HCT116 (cell line): ENCODE measurements at regions not wholly inside any gene's neighbourhood (a gene's known extent, or its start where the extent isn't known, plus 50 kb on each side); places are given as distances from the start of the nearest gene placed in this dataset.

Experiments used
- ATAC-seq: fragments of 200-7000 bp; cut with Tn5 transposase; 2 replicates; pipeline ENCODE4 v1.9.1; 2020; ENCODE audit warnings: mild to moderate bottlenecking, moderate library complexity
- BruUV-seq: library from RNA; stranded (reverse); fragments of 400-500 nt; replicated peaks from 2 replicates; lab custom pipeline; 2021; lab: Mats Ljungman, UMichigan
- CTCF ChIA-PET: fragments of 300-600 bp; sonication (Branson Sonifier 250); formaldehyde crosslinking; loops from one replicate; lab custom pipeline; 2021; ENCODE audit warnings: antibody characterized with exemption; lab: Charles Lee
- POLR2A ChIA-PET: fragments of 300-600, 350-600 bp; sonication (Branson Sonifier 250); formaldehyde crosslinking; loops from one replicate; lab custom pipeline; 2021; ENCODE audit warnings: antibody characterized with exemption; lab: Charles Lee
- RAD21 ChIA-PET, 2 experiments: fragments of 300-600 bp; sonication (Branson Sonifier 250); formaldehyde crosslinking; loops; one replicate each; lab custom pipeline; 2023; ENCODE audit warnings: low total read pairs in 2 of 2; ENCODE audit not compliant: uncharacterized antibody in 2 of 2, unreplicated experiment in 2 of 2, low non-redundant PET in 1 of 2; lab: Charles Lee
- DNase-seq: peaks from one replicate; pipeline ENCODE4 v3.0.0-alpha.2; 2010; ENCODE audit warnings: low read depth, low spot score
- H2AFZ ChIP-seq: fragments of 200-600 bp; shearing (Covaris generic), sonication (generic); 2 replicates; pipeline ENCODE4 v1.6.1; 2017; ENCODE audit warnings: low read depth, mixed run types, mixed read lengths, antibody characterized with exemption, low read length; ENCODE audit not compliant: poor library complexity, severe bottlenecking
- H3K27ac ChIP-seq: 2 replicates; pipeline ENCODE4 v1.5.1; 2012; ENCODE audit warnings: low read depth, low read length
- H3K27me3 ChIP-seq: fragments of 200-600 bp; sonication (generic); 2 replicates; pipeline ENCODE4 v1.6.1; 2016; ENCODE audit warnings: mixed run types, low read length, mixed read lengths; ENCODE audit not compliant: insufficient read depth
- H3K36me3 ChIP-seq, 2 experiments: fragments of 200-500 bp in 1 of 2; fragments of 200-600 bp in 1 of 2; sonication (Bioruptor generic) in 1 of 2; sonication (generic) in 1 of 2; 2 replicates each; pipeline versions ENCODE4 v1.5.1 to v1.6.1; 2014 to 2016; ENCODE audit warnings: low read length in 2 of 2, inconsistent platforms in 1 of 2, mixed read lengths in 1 of 2, mixed run types in 1 of 2; ENCODE audit not compliant: insufficient read depth in 2 of 2, control insufficient read depth in 1 of 2
- H3K4me1 ChIP-seq, 2 experiments: fragments of 200-600 bp in 1 of 2; sonication (generic) in 1 of 2; 2 replicates each; pipeline versions ENCODE4 v1.5.1 to v1.6.1; 2012 to 2017; ENCODE audit warnings: low read length in 2 of 2, inconsistent platforms in 1 of 2, mild to moderate bottlenecking in 1 of 2, mixed read lengths in 1 of 2, mixed run types in 1 of 2, moderate library complexity in 1 of 2; ENCODE audit not compliant: insufficient read depth in 2 of 2, control insufficient read depth in 1 of 2
- H3K4me2 ChIP-seq: fragments of 200-600 bp; sonication (generic); 2 replicates; pipeline ENCODE4 v1.6.1; 2017; ENCODE audit warnings: mixed run types, low read length, mixed read lengths
- H3K4me3 ChIP-seq, 2 experiments: fragments of 200-600 bp in 1 of 2; sonication (generic) in 1 of 2; replicated peaks in 1 of 2; 2 replicates each; pipeline ENCODE4 v1.5.1; 2011 to 2016; ENCODE audit warnings: low read length in 2 of 2, control low read depth in 1 of 2, low read depth in 1 of 2, mild to moderate bottlenecking in 1 of 2, mixed read lengths in 1 of 2, mixed run types in 1 of 2
- H3K79me2 ChIP-seq: fragments of 200-600 bp; sonication (generic); 2 replicates; pipeline ENCODE4 v1.6.1; 2017; ENCODE audit warnings: mild to moderate bottlenecking, mixed run types, low read length, moderate library complexity, mixed read lengths; ENCODE audit not compliant: insufficient read depth
- H3K9ac ChIP-seq: fragments of 200-600 bp; sonication (generic); 2 replicates; pipeline ENCODE4 v1.6.1; 2016; ENCODE audit warnings: low read length, mixed read lengths
- H3K9me2 ChIP-seq: fragments of 200-600 bp; sonication (generic), shearing (Covaris generic); 2 replicates; pipeline ENCODE4 v1.6.1; 2017; ENCODE audit warnings: mixed run types, mild to moderate bottlenecking, moderate library complexity; ENCODE audit not compliant: insufficient read depth
- H3K9me3 ChIP-seq, 2 experiments: fragments of 200-500 bp in 1 of 2; fragments of 200-600 bp in 1 of 2; sonication (Bioruptor generic) in 1 of 2; sonication (generic) in 1 of 2; 2 replicates each; pipeline ENCODE4 v1.6.1; 2014 to 2017; ENCODE audit warnings: low read length in 2 of 2, mixed read lengths in 2 of 2, inconsistent platforms in 1 of 2, low read depth in 1 of 2, mild to moderate bottlenecking in 1 of 2, mixed run types in 1 of 2, moderate library complexity in 1 of 2; ENCODE audit not compliant: control insufficient read depth in 1 of 2, insufficient read depth in 1 of 2
- H4K20me1 ChIP-seq: fragments of 200-600 bp; sonication (generic), shearing (Covaris generic); 2 replicates; pipeline ENCODE4 v1.6.1; 2017; ENCODE audit warnings: mixed run types, mild to moderate bottlenecking, moderate library complexity; ENCODE audit not compliant: insufficient read depth
- ATF3 ChIP-seq: IDR thresholded peaks from 2 replicates; pipeline ENCODE4 v1.6.1; 2012
- CBX3 ChIP-seq: IDR thresholded peaks from 2 replicates; pipeline ENCODE4 v1.6.1; 2012; ENCODE audit warnings: low read depth
- CEBPB ChIP-seq: IDR thresholded peaks from 2 replicates; pipeline ENCODE4 v1.6.1; 2012; ENCODE audit warnings: low read depth
- EGR1 ChIP-seq: IDR thresholded peaks from 2 replicates; pipeline ENCODE4 v1.6.1; 2012; ENCODE audit warnings: low read depth
- ELF1 ChIP-seq: IDR thresholded peaks from 2 replicates; pipeline ENCODE4 v1.6.1; 2012; ENCODE audit warnings: low read depth, borderline replicate concordance
- EZH2phosphoT487 ChIP-seq: fragments of 200-600 bp; IDR thresholded peaks from 2 replicates; pipeline ENCODE4 v1.6.1; 2018; ENCODE audit warnings: antibody characterized with exemption, borderline replicate concordance
- JUND ChIP-seq: IDR thresholded peaks from 2 replicates; pipeline ENCODE4 v1.6.1; 2012
- MAX ChIP-seq: IDR thresholded peaks from 2 replicates; pipeline ENCODE4 v1.6.1; 2012
- RAD21 ChIP-seq: IDR thresholded peaks from 2 replicates; pipeline ENCODE4 v1.6.1; 2012; ENCODE audit warnings: low read depth, mild to moderate bottlenecking
- REST ChIP-seq: IDR thresholded peaks from 2 replicates; pipeline ENCODE4 v1.6.1; 2012; ENCODE audit warnings: low read depth
- SP1 ChIP-seq: IDR thresholded peaks from 2 replicates; pipeline ENCODE4 v1.6.1; 2012; ENCODE audit warnings: low read depth
- ZBTB33 ChIP-seq: IDR thresholded peaks from 2 replicates; pipeline ENCODE4 v1.6.1; 2011; ENCODE audit warnings: mild to moderate bottlenecking, low read length, moderate library complexity; ENCODE audit not compliant: insufficient replicate concordance; ENCODE audit errors: extremely low read depth
- ZNF274 ChIP-seq: fragments of 200-500 bp; sonication (Bioruptor generic); IDR thresholded peaks from 2 replicates; pipeline ENCODE4 v1.6.1; 2014; ENCODE audit warnings: mild to moderate bottlenecking, low read depth, low read length, inconsistent platforms
- intact Hi-C: fragments of 100-400 bp; cut with micrococcal nuclease; formaldehyde crosslinking; loops from 2 replicates; pipeline ENCODE4 v1.10.0; 2022

GRCh38 chr7:155377071-155377837, 79.6 kb downstream of the INSIG1 start (continued):
- TF ChIP-seq ATF3: no peak
- TF ChIP-seq SP1: no peak
- no peak for TF ChIP-seq CBX3
- no peak for TF ChIP-seq JUND
- no peak for TF ChIP-seq REST
- TF ChIP-seq EGR1: no peak
- TF ChIP-seq MAX: no peak

GRCh38 chr7:155377838-155378579, 79.9 kb upstream of the EN2 start:
- no peaks in the 10 kb centered on the region for H3K9me2 ChIP-seq
- BruUV-seq: no TSS peak
- H3K27ac ChIP-seq: no peak overlapping the region
- no peak overlapping the region for H3K4me3 ChIP-seq
- H3K9me3 ChIP-seq: no peaks in the 10 kb centered on the region
- no peaks in the 10 kb centered on the region for H3K79me2 ChIP-seq
- no peak overlapping the region for H3K9ac ChIP-seq
- POLR2A ChIA-PET: no interaction called here
- no peak for DNase-seq
- CTCF ChIA-PET: interaction anchor here (0.8 kb wide), 1 partner anchor 8 kb away, joined by 3 read pairs; no protein-coding TSS in a partner anchor
- no peak overlapping the region for H3K4me2 ChIP-seq
- TF ChIP-seq CEBPB (no peak), ZBTB33 (no peak), ZNF274 (no peak), MAX (no peak), EZH2phosphoT487 (no peak), ELF1 (no peak), CBX3 (no peak), RAD21 (no peak), ATF3 (no peak)
- TF ChIP-seq, all 23 proteins: peak for 0
- no peaks in the 10 kb centered on the region for H4K20me1 ChIP-seq
- peaks cover 27% of the 10 kb centered on the region for H3K27me3 ChIP-seq
- no peaks in the 10 kb centered on the region for H3K36me3 ChIP-seq
- no peak for ATAC-seq
- intact Hi-C loops: no loop called here
- no peak overlapping the region for H2AFZ ChIP-seq
- RAD21 ChIA-PET: no interaction called here
- H3K4me1 ChIP-seq: peaks cover 0 to 4% of the 10 kb centered on the region in 2 experiments; a peak in 2 of 4 replicates
